Forelimb muscle (tissue), 1 donor: ENCODE measurements at regions not wholly inside any gene's neighbourhood (a gene's known extent, or its start where the extent isn't known, plus 50 kb on each side); places are given as distances from the start of the nearest gene placed in this dataset.
"Not testable (repeated sequence)": the region's sequence is repeated elsewhere in the genome, so short reads cannot be mapped to it uniquely, and the experiment has no call there.

Experiments
- DNase-seq: peaks from one replicate; pipeline ENCODE4 v3.0.0-alpha.2; 2013; ENCODE audit warnings: low read depth

DNA sequence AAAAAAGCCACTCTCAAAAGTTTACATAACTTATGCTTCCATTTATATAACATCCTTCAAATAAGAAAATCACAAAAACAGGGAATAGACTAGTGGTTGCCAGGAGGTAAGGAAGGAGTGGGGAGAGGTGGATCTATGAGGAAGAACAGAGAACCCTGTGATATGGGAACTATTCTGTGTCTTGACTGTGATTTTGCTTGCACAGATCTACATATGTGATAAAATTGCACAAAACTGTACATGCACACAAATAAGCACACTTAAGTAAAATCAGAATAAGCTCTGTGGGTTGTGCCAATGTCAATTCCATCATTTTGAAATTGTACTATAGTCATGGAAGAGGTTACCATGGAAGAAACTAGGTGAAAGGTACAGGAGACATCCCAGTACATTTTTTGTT lies 121.6 kb upstream of the SGCG start:
- DNase-seq, result no peak

DNA sequence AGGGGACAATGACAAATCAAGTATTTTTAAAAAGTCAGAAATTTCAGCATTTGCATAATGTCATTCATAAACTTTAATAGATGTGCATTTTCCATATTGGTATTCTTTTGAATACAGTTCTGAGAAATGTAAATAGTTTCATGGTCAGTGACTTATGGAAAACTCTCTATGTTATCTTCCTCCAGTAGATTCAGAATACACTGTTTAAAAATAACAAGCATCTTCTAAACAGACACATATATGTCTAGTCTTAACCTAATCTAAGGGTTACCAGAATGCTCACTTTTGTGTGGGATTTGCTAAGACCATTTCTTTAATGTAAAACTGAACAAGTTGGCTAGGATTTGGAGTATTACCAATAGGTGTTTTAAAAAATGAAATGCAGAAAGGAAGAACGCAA lies 119.8 kb upstream of the SGCG start:
- DNase-seq, result no peak

GRCh38 chr13:23067129-23067528 lies 113.7 kb upstream of the SGCG start:
- DNase-seq, result no peak

GRCh38 chr13:23069566-23069965 lies 111.2 kb upstream of the SGCG start:
- no peak for DNase-seq

DNA sequence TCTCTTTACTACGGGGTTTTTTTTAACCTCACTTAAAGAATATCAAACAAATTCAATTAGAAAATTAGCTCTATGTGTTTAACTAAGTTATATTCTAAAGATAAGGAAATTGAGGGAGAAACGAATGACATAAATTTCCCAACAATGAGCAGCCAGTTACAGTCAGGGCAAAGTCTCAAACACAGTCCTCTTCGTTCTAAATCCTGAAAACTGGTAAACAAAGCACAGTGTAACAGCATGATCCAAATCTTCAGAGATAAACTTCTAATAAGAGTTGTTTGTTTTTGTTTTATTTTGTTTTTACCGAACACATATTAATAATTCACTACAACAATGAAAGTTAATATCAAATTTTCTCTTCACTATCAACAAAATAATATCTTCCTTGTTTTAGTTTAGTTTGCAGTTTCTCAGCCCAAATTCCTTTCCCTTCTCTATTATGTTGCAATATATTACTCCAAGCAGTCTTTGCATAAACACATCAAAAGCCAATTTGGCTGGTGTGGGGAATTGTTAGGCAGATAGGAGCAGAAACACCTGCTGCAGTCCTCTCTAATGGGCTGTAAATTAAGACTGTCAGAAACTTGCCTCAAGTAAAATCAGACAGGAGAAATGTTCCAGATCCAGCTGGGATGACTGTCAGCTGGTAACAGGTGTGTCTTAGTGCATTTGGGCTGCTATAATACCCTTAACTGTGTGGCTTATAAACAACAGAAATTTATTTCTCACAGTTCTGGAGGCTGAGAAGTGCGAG lies 106.5 kb upstream of the SGCG start:
- DNase-seq, result no peak

GRCh38 chr13:23081220-23081619 lies 99.6 kb upstream of the SGCG start:
- DNase-seq, result no peak

- DNase-seq, result no peak
These were observed 98.9 kb upstream of the SGCG start for GRCh38 chr13:23081901-23082300.

- DNase-seq, result no peak
These were observed 93.7 kb upstream of the SGCG start for GRCh38 chr13:23086968-23087623.

DNA sequence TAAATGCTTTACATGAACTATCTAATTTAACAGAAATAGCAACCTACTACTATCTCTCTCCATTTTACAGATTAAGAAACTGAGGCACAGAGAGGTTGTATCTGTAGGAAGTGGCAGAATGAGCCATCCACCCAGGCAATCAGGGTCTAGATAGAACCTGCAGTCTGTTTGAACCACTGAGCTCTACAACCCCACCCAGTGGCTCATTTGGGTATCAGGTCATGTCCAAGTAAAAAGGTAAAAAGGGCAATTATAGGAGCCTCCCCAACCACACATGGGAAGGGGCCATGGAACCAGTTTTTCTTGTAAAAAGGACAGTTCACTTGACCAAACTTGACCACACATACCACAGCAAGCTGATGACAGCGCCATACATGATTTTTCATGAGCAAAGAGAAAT lies 92.9 kb upstream of the SGCG start:
- DNase-seq, result no peak

GRCh38 chr13:23098161-23098907 lies 82.4 kb upstream of the SGCG start:
- no peak for DNase-seq

DNA sequence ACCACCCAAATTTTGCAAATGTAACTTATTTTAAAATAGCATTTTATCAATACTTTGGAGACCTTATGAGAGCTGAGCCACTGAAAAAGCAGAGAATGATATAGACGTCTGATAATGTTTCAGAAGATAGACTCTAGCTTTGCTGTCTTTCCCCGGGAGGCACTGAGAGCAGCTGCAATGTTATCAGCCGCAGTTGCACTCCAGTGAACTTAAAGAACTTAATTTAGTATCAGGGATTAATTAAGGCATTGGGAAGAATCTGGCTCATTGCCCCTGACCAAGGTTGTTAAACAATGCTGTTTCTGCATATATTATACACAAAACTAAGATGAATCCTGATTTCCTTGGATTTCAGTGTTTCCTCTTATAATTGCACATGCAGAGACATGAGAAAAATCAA lies 75.7 kb upstream of the SGCG start:
- DNase-seq, result no peak

DNA sequence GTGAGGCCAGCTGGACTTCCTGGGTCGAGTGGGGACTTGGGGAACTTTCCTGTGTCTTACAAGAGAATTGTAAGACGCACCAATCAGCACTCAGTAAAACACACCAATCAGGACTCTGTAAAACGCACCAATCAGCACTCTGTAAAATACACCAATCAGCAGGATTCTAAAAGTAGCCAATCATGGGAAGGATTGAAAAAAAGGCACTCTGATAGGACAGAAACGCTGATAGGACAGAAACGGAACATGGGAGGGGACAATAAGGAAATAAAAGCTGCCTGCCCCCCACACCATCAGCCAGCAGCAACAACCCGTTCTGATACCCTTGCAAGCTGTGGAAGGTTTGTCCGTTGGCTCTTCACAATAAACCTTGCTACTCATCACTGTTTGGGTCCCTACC lies 73.1 kb upstream of the SGCG start:
- DNase-seq, result no peak

DNA sequence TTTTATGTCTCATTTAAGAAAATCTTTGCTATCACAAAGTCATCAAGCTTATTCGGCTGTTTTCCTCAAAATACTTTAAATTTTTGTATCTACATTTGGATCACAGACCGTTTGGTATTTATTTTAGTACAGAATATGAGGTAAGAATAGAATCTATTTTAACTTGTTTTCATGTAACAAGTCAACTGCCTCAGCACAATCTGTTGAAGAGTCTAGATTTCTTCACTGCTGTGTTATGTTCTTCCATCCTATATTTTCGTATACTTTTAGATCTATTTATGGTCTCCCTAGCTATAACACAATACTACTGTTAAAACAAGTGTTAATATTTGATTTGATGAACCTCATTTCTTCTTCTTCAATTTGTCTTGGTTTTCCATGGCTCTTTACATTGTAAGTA lies 61.6 kb upstream of the SGCG start:
- no peak for DNase-seq

DNA sequence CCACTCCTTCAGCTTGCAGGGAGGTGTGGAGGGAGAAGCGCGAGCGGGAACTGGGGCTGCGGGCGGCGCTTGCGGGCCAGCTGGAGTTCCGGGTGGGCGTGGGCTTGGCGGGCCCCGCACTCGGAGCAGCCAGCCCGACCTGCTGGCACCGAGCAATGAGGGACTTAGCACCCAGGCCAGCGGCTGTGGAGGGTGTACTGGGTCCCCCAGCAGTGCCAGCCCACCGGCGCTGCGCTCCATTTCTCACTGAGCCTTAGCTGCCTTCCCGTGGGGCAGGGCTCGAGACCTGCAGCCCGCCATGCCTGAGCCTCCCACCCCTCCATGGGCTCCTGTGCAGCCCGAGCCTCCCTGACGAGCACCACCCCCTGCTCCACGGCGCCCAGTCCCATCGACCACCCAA lies 53.2 kb upstream of the SGCG start:
- not testable (repeated sequence) for DNase-seq

DNA sequence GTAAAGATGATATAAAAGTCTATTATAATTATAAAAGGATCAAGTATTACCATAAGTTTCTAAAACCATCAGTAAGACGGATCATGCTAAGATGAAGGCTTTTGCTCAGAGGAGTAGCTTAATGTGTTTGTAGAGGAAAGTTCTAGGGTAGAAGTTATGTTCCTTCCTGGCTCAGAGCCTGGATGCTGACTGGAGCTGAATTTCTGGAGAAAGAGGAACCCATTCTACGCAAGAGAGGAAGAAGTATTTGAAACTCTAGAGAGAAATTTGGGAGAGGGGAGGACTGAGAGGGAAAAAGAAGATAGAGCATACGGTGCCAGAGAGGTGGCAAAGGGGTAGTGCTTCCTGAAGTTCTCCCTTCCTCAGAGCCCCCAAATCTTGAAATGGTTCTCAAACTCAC lies 51.4 kb upstream of the SGCG start:
- DNase-seq, result no peak
